SW480 (cell line): ENCODE measurements at regions not wholly inside any gene's neighbourhood (a gene's known extent, or its start where the extent isn't known, plus 50 kb on each side); places are given as distances from the start of the nearest gene placed in this dataset.

Source experiments
- DNase-seq: peaks from one replicate; pipeline ENCODE4 v3.0.0-alpha.2; 2016; ENCODE audit warnings: low spot score

GRCh38 chr4:4637710-4638109 lies 95.9 kb upstream of the STX18 start:
- DNase-seq, result no peak

DNA sequence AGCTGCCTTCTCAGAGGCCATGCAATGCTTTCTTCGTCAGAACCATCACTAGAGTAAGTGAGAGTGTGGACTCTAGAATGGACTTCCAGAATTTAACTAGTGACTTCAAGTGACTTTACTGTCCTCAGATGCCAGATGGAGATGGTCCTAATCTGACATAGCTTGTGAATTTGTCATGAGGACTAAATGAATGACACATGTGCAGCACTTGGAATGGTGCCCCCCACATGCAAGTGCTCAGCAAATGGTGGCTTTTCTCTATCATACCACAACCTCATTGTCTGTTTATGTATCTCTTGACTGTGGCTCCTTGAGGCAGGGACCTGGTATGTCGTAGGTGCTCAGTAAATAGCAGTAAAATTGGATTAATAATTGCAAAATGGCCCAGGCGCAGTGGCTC lies 91.6 kb upstream of the STX18 start:
- DNase-seq, result no peak

DNA sequence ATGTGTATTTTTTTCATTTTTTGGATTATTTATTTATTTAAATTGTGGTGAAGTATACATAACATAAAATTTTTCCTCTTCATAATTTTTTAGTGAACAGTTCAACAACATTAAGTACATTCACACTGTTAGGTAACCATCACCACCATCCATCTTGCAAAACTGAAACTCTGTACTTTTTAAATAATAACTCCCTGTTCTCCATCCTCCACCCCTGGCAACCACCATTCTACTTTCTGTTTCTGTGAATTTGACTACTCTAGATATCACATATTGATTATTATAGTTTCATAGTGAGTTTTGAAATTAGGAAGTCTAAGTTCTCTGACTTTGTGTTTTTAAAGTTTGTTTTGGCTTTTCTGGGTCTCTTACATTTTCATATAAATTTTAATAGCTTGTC lies 89.3 kb upstream of the STX18 start:
- no peak for DNase-seq

DNA sequence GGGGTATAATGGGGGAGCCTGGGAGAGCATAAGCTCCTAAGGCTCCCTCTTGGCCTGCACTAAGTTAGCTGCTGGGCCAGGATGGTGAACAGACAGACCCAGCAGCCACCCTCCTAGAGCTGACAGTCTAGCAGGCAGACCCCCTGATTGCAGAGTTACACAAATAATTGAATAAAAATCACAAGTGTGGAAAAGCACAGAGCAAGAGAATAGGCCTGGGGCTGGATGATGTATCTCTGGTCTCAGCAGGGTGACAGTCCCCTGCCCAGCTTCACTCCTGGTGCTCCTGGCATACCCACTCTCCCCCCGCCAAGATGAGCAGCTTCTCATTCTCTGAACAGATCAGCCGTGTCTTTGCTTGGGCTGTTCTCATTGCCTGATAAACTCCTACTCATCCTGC lies 86.1 kb upstream of the STX18 start:
- no peak for DNase-seq

GRCh38 chr4:4627111-4627510 lies 85.3 kb upstream of the STX18 start:
- DNase-seq, result no peak

GRCh38 chr4:4625488-4625887 lies 83.6 kb upstream of the STX18 start:
- DNase-seq, result peak; percentile 11

- DNase-seq, result no peak
Observed at GRCh38 chr4:4624276-4624897, 82.5 kb upstream of the STX18 start.

DNA sequence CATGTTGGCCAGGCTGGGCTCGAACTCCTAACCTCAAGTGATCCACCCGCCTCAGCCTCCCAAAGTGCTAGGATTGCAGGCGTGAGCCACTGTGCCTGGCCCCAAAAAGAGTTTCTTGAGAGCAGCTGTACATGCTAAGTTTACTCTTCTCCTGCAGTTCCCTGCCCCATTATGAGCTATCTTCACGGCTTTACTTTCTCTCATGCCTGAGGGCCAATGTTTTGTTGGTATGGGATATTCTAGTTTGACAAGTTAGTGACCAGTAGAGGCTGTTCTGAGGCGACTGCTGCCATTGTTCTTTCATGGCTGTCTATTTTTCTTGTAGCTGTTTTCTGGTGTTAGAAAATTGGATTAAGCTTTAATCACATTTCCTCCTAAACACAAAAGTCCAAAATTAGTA lies 78.0 kb upstream of the STX18 start:
- no peak for DNase-seq

- no peak for DNase-seq
Observed at GRCh38 chr4:4618847-4619246, 77.0 kb upstream of the STX18 start.

DNA sequence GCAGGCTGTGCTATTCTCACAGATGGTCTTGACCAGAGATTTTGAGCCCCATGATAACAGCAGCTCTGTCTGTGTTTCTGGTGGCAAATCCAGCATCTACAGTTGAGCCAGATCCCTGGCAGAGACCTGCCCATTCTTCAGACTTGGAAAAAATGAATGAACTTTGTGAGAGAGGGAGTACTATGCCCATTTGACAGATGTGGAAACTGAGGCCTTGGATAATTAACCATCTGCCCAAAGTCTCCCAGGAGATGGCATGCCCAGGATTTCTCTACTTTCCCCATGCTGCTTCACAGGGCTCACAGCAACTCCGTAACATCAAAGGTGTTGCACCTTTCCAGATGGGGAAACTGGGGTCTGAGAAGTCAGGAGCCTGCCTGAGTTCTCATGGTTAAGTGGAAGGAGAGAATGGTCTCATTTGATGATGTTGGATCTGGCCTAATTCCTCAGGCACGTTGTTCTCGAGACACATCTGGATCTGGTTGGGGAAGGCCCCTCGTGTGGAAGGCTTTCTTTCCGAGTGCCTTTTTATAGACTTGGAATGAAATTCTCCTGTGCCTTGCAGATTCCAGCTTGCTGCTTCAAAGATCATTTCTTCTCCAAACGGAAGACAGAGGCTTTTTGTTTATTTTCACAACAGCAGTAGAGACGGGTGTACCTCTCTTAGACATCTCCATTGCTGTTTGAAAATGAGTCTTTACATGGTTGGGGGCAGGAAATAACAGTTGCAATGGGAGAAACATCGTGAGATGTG lies 73.3 kb upstream of the STX18 start:
- DNase-seq, result no peak

DNA sequence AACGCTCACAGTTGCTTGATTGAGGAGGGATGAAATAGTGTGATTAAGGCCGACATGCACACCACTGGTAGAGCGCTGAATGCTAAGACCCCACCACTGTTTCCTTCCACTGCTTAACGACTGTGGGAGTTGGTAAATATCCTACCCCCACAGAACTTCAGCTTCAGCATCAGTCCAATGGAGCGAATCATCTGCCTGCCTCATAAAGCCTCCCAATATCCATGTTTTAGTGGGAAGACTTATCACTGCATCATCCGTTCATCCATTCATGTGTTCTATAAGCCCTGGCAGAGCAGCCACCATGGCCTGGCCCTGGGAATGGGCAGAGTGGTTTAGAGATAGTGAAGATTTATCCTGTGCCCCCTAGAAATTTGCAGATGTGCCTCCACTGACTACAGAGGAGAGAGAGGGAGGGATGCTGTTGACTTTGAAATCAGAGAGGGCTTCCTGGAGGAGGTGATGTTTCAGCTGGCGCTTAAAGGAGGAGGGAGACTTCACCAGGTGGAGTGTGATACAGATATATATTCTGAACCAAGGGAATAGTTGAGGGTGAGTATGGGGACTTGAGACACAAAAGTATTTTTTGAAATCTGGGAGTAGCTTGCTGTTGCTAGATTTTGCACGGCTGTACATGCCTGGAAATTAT lies 71.9 kb upstream of the STX18 start:
- DNase-seq, result no peak

DNA sequence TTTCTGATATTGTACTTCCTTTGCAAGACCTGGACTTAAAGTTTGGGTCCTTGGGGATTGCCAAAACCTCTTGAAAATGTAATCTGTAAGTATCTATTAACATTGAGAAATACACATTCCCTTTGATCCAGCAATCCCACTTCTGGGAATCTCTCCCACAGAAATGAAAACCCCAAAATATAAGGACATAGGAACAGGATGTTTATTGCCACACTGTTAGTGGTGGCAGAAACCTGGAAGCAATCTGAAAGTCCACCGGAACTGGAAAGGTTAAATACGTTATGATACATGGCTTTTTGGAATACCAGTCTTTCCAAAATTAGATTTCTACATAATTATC lies 71.2 kb upstream of the STX18 start:
- DNase-seq, result no peak

- DNase-seq, result no peak
Observed at GRCh38 chr4:4610672-4611071, 68.8 kb upstream of the STX18 start.

- no peak for DNase-seq
Observed at GRCh38 chr4:4609622-4610334, 67.9 kb upstream of the STX18 start.

- no peak for DNase-seq
Observed at GRCh38 chr4:4608214-4608537, 66.3 kb upstream of the STX18 start.

DNA sequence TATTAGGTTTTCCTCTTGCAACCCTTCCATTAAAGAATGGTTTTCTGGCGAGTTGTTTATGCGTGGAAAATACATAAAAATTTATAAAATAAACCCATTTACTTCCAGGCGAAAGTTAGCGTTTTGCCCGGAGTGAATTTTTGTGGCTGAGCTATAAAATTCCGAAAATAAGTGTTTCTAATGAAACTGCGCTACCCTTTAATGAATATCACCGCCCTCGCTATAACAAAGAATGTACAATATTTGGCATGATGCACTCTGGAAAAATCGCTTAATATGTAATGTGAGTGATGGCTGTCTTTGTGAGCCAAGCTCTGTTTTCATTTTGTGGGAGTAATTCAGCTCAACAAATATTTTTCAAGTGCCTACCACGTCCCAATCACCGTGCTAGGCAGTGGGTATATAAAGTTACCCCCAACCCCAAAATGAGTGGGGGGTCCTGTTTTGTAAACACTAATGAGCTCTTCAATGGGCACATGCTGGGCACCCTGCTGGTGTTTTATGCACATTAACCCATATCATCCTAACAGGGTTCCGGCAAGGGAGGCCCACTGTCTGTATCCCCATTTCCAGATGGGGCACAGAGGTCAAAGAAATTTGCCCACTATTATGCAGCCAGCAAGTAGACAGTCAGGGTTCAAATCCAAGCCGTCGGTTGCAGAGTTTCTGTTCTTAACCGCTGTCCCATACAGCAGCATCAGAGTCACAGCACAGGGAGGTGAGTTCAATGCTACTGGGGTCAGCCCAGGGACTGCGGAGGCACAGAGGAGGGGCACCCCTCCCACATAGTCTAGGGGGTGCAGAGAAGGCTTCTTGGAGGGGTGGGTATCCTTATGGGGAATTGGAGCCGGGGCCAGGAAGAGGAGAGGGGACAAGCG lies 65.7 kb upstream of the STX18 start:
- no peak for DNase-seq

DNA sequence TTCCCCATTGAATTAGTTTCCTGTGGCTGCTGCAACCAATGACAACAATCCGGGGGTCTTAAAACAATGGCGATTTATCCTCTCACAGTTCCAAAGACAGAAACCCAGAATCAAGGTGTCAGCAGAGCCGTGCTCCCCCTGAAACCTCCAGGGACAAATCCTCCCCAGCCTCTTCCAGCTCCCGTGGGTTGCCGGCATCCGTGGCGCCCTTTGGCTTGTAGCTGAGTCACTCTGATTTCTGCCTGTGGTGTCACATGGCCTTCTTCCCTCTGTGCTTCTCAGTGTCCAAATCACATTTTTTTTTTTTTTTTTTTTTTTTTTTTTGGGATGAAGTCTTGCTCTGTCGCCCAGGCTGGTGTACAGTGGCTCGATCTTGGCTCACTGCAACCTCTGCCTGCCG lies 64.5 kb upstream of the STX18 start:
- peak; percentile 6 for DNase-seq

DNA sequence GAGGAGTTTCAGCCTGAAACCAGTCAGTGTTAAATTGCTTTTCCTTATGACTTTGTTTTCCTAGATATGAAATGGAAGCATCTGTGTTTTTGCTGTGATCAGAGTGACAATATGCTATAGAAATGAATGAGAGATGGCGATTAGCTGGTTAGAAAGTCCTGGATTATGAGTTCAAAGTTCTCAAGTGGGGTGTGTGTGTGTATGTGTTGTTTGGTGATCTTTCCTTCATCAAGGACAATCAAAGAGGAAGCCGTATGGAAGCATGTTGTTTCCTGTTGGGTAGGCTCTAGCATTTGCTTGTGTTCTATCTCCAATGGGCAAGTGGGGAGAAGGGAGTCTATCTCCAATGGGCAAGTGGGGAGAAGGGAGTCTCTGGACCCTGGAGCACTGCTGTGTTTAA lies 64.0 kb upstream of the STX18 start:
- DNase-seq, result no peak

DNA sequence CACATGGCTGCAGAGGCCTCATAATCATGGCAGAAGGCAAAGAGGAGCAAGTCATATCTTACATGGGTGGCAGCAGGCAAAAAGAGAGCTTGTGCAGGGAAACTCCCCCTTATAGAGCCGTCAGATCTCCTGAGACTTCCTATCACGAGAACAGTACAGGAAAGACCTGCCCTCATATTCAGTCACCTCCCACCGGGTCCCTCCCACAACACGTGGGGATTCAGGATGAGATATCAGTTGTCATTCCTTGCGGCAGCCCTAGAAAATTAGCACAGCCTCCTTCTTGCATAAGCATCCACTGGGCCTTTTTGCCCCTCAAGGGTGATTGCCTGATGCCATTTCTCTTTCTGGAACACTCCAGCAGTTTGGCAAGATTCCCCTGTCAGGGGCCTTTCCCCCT lies 61.7 kb upstream of the STX18 start:
- no peak for DNase-seq

- no peak for DNase-seq
Observed at GRCh38 chr4:4603067-4603466, 61.2 kb upstream of the STX18 start.

DNA sequence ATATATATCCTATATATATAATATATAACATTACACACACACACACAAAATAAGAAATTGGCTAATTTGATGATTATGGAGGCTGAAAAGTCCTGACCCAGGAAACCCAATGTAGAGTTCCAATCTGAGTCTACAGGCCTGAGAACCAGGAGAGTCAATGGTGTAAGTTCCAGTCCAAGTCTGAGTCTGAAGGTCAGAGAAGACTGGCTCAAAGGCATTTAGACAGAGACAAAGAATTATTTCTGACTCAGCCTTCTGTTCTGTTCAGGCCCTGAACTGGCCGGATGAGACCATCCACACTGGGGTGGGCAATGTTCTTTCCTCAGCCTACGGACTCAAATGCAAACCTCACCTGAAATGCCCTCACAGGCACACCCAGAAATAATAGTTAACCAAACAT lies 60.6 kb upstream of the STX18 start:
- DNase-seq, result no peak

DNA sequence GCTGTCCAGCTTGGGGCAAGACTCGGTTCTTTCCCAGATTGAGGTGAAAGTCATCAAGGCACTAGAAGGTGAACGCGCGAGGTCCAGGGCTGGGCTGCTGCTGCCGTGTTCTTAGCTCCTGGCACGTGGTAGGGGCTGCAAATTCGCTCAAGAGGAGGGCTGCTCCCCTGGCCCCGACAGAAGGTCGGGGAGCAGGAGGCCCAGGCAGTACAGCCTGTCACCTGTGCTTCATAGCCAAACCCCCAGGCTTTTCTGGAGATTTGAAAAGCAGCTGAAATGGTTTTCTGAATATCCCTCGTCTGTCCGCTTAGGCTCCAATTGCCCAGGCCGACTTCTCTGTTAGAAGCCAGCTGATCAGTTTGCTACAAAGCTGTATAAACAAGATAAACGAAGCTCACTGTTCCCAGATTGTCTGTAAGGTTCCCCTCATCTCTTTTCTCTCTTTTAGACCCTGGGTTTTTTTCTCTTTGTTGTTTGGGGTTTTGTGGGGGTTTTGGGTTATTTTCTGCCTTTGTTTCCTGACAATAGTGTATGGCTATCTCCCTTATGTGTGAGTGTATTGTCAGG lies 60.0 kb upstream of the STX18 start:
- no peak for DNase-seq
